Peyer's patch (tissue), 4 donors: ENCODE measurements at regions not wholly inside any gene's neighbourhood (a gene's known extent, or its start where the extent isn't known, plus 50 kb on each side); places are given as distances from the start of the nearest gene placed in this dataset.

Experiments
- CTCF ChIP-seq, 6 experiments: fragments of 450-650 bp in 4 of 6; fragments of 200-600 bp in 2 of 6; sonication (generic) in 1 of 6; IDR thresholded peaks; one replicate each; pipeline ENCODE4 v1.5.1; 2017 to 2019; ENCODE audit warnings: antibody characterized with exemption in 6 of 6, mild to moderate bottlenecking in 3 of 6, moderate library complexity in 1 of 6
- POLR2A ChIP-seq, 2 donors: fragments of 450-650 bp; IDR thresholded peaks; one replicate each; pipeline ENCODE4 v1.5.1; 2017; ENCODE audit warnings: antibody characterized with exemption in 2 of 2, mild to moderate bottlenecking in 2 of 2, moderate library complexity in 2 of 2

DNA sequence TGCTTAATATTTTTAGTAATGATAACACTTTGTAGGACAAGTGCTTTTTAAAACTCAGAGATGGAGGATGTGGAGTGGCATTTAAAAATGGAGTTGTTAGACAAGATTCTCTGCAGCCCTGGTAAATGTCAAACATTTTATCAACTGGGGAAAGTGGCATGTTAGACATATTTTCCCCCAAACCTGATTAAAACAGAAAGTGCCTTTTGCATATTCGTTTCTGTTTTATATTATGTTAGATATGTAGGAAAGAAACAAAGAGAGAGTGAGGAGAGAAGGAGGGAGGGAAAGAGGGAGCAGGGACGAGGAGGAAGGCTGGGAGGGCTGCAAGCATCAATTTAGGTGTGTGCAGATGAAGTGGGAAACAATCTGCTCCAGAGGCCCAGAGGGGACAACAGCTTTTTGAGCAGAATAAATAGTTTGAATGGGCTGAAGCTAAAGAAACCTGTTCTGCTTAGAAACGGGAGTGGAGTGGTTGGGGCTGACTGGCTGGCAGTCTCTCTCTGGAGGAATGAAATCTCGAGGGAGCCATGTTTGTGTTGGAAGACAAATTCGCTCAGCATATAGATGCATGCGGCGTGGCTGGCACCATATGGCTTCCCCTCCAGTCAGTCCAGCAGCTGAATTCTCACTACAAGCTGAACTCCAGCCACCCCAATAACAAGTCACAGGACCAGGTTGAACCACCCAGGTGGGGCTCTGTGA, 502.2 kb downstream of the AJAP1 start:
- TF ChIP-seq CTCF (IDR thresholded peaks at IDR 0.05), result no peak
- no peak for TF ChIP-seq POLR2A (IDR thresholded peaks at IDR 0.05)
